NCI-H1105 treated with DMSO at 0.1 percent for 48 hours (cell line): ENCODE measurements at regions not wholly inside any gene's neighbourhood (a gene's known extent, or its start where the extent isn't known, plus 50 kb on each side); places are given as distances from the start of the nearest gene placed in this dataset.
"Not testable (repeated sequence)": the region's sequence is repeated elsewhere in the genome, so short reads cannot be mapped to it uniquely, and the experiment has no call there.

Experiments used
- DNase-seq: peaks from one replicate; lab custom pipeline; 2025; lab: John Stamatoyannopoulos, UW

GRCh38 chr2:81362468-81362867, 1057.9 kb upstream of the LRRTM1 start:
- DNase-seq: not testable (repeated sequence)

- DNase-seq: no peak
Observed at GRCh38 chr2:81355436-81355835, 1050.9 kb upstream of the LRRTM1 start.

- no peak for DNase-seq
Observed at GRCh38 chr2:81334046-81334445, 1029.5 kb upstream of the LRRTM1 start.

GRCh38 chr2:81328968-81329367, 1024.4 kb upstream of the LRRTM1 start:
- no peak for DNase-seq

GRCh38 chr2:81327911-81328310, 1023.4 kb upstream of the LRRTM1 start:
- DNase-seq: no peak

DNA sequence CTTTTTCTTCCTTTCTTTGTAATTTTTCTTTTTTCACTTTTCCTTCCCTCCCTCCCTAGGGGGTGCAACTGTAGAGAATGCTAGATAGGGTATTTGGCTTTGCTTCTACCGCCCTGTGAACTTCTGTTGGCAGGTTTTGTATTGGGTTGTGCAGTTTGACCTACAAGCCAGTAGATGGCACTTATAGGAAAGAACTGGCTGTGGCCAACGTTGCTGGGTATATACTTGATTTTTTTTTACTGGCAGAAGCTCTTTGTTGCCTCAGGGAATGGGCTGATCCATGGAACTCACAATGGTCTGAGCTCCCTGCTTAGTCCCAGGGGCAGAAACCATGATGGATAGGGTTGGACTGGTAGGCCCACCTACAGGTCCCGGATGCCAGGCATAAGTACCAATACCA, 1019.5 kb upstream of the LRRTM1 start:
- peak; percentile 2 for DNase-seq

- DNase-seq: no peak
Observed at GRCh38 chr2:81304154-81304830, 999.7 kb upstream of the LRRTM1 start.

DNA sequence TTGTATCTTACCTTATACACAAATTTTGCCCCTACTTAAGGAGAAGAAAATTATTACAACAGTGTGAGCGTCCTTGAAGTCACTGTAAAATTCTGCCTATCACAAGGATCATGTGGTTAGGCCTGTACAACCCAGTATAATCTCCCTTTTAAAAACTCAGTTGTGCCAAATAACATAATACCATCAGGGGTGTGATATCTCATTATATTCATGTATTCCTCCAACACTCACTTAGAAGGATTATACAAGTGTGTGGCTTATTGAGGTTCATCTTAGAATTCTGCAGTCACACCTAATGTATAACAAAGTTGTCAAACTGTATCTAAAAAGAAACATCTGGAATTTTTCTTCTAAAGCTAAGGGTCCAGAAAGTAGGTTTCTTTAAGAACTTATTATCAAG, 998.8 kb upstream of the LRRTM1 start:
- DNase-seq: no peak

DNA sequence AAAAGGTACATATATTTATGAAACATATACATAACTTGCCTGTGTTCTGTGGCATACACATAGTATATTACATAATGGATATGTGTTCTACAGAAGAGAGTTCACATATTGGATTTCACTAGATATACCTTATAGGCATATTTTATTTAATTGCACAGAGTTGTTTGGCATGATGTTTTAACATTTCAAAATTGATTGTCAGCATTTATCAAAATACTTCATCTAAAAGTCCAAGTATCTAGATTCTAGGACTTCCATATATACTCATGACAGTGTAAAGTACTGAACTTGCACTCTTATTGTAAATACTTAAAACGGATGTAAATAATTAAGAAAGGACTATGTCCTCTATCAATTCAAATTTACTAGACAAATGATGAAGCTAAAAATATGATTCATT, 995.3 kb upstream of the LRRTM1 start:
- DNase-seq: no peak

DNA sequence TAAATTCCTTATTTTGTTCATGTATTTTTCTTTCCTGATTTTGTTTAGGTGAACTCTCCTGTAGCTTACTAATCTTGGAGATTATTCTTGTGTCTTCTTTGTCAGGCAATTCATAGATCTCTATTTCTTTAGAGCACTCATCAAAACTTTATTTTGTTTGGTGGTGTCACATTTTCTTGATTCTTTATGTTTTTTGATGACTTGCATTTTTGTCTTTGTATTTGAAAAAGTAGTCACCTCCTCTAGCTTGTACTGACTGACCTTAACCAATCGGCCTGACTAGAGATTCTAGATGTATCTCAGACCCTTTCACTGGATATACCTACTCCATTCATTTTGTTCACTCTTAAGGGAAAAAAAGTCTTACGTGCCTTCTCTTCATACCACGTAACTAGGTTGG, 986.3 kb upstream of the LRRTM1 start:
- DNase-seq: no peak

GRCh38 chr2:81283081-81283480, 978.5 kb upstream of the LRRTM1 start:
- DNase-seq: no peak

GRCh38 chr2:81282151-81282769, 977.7 kb upstream of the LRRTM1 start:
- DNase-seq: no peak

GRCh38 chr2:81276595-81276994, 972.0 kb upstream of the LRRTM1 start:
- DNase-seq: no peak

DNA sequence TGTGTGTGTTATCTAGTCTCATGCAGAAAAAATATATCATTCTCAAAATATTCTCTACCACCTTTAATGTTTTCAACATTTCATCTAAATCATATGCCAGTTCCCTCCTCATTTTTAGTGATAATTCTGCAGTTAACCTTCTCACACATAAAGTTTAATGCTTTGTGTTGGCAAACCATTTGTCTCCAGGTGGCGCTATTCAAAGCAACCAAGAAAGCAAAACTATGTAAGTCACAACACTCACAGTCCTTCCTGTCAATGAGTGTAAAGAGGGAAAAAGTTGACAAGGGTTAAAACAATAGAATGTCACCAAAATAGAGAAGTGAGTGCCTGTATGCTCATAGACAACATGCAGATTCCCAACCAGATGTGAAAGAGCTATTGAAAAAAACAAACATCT, 961.6 kb upstream of the LRRTM1 start:
- DNase-seq: no peak

GRCh38 chr2:81263989-81264388, 959.4 kb upstream of the LRRTM1 start:
- no peak for DNase-seq

DNA sequence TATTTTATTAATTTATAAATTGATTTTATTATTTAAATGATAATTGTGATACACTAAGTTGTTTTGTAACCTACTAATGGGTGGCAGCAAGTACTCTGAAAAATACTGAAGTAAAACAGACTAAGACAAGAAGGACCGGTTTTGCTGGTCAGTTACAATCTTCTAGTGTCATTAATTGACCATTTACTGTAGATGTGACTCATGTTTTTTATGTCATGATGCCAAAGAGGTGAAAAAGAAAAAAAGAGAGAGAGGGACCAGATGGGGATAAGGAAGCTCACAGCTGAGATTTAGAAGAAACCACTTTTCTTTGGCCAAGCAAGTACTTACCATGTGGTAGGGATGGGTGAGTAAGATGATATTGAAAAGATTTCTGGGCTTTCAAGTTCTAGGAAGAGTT, 955.8 kb upstream of the LRRTM1 start:
- no peak for DNase-seq

DNA sequence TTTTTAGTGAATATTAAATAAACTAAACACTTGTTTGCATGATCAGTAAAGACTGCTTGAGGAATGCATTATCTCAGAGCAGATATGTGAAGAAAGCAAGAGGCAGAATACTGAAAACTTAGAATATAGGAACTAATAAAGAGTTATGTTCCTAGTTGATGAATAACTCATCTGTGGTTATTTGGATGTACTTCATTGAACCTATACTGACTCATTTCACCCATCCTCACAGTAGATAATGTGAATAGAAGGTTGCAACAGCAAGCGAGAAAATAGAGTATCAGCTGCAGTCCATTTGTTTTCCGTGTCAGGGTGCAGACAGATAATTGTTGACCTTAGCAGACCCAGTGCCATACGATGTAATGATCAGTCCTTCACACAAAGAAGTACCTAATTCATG, 945.7 kb upstream of the LRRTM1 start:
- DNase-seq: no peak

- no peak for DNase-seq
Observed at GRCh38 chr2:81249152-81249551, 944.6 kb upstream of the LRRTM1 start.

- no peak for DNase-seq
Observed at GRCh38 chr2:81247648-81248047, 943.1 kb upstream of the LRRTM1 start.

DNA sequence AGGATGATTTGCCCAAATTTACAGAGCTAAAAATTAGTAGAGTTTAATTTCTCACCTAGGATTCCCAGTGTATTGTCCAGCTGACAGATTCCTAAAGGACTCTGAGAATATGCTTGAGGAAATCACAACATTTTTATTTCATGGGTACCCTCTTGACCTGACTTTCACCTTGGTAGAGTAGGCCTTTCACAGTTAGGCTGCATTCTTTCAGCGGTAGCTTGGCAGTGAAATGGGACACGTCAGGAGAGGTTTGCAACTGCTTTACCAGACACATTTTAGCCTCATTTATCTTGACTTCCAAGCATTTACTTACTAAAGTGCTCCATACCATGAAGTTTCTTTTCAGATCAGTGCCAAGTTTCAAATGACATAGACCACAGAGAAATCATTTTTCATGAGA, 937.9 kb upstream of the LRRTM1 start:
- no peak for DNase-seq

DNA sequence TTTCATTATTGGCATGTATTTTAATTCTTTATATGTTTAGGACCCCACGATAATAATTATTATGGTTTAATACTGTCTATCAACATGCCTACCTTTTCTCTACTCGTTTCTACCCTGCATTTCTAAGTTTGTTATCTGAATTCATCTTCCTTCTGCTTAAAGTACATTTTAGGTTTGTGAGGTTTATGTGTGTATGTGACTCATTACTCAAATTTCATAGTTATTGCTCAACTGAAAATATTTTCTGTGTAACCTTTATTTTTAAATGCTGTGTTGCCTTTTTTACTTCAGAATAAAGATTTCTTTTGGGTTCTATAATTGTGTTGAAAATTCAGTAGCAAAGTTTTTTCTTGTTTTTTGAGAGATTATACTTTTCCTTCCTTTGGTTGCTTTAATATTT, 933.9 kb upstream of the LRRTM1 start:
- no peak for DNase-seq

DNA sequence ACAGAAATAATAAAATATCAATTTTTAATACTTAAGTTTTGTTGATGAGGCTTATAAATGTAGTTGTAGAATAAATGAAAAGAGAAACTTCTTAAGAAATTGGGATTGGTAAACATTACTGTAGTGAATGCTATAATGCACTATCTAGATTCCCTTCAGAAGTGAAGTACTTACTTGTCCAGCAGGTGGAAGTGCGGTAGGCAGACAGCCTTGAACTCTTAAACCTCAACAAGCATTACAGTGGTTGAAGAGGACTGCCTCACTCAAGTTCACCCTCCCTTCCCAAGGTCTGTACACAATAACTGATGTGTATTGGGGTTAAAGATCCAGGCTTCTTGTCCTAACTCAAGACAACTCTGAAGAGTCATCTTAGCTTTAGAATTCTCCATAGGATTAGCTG, 931.0 kb upstream of the LRRTM1 start:
- no peak for DNase-seq

DNA sequence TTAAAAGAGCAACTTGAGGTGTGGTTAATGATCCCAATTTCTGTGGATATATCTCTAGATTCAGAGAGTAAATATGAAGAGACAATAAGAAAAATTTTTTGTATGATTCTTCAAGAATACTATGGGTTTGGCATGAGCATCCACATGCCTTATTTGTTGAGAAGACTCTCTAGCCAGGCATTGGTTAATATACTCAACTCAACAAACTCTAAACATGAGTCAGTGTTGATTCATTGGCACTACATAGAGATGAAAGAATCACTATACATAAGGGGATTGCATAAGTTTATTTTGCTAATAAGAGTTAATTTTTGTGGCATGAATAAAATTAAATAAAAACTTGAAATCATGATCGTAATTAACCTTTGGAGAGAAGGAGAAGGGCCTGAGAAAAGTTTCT, 930.2 kb upstream of the LRRTM1 start:
- no peak for DNase-seq

DNA sequence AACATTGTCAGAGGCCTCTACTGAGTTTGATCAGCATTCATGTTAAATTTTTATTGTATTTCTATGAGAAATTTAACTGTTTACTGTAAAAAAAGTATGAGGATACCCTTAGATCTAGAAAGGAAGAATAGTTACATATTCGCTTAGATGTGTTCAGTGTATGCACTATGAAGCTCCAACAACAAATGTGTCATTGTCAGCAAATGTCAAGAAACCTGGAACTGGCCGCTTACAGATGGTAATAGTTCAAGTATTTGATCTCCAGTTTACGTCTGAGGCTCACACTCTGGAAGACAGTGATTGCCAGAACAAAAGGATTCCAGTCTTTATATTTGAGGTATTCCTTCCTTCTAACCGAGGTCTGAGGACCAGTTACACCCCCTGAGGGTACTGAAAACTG, 921.2 kb upstream of the LRRTM1 start:
- no peak for DNase-seq
